Mucosa of descending colon (tissue), 3 donors: ENCODE measurements at regions not wholly inside any gene's neighbourhood (a gene's known extent, or its start where the extent isn't known, plus 50 kb on each side); places are given as distances from the start of the nearest gene placed in this dataset.

Experiments used
- ATAC-seq: fragments of 200-7000 bp; cut with Tn5 transposase; one replicate; pipeline ENCODE4 v1.9.1; 2020; ENCODE audit warnings: mild to moderate bottlenecking, moderate library complexity
- DNase-seq, 3 donors: peaks; one replicate each; pipeline ENCODE4 v3.0.0-alpha.2; 2020
- H3K36me3 ChIP-seq: fragments of 200-600 bp; one replicate; pipeline ENCODE4 v1.8.0; 2021; ENCODE audit warnings: low read depth, mild to moderate bottlenecking
- H3K4me1 ChIP-seq: fragments of 200-600 bp; one replicate; pipeline ENCODE4 v1.8.0; 2021; ENCODE audit warnings: low read depth, mild to moderate bottlenecking
- H3K4me3 ChIP-seq: fragments of 200-600 bp; one replicate; pipeline ENCODE4 v1.8.0; 2021; ENCODE audit warnings: mild to moderate bottlenecking
- H3K9me3 ChIP-seq: fragments of 200-600 bp; one replicate; pipeline ENCODE4 v1.8.0; 2021; ENCODE audit warnings: mild to moderate bottlenecking
- CTCF ChIP-seq: fragments of 200-600 bp; IDR thresholded peaks from one replicate; pipeline ENCODE4 v1.8.0; 2022; ENCODE audit warnings: antibody characterized with exemption, mild to moderate bottlenecking
- intact Hi-C, 2 donors: fragments of 100-400 bp; cut with DNase I in 1 of 2; cut with micrococcal nuclease in 1 of 2; formaldehyde crosslinking; loops; one replicate each; pipeline versions ENCODE4 v1.11.0 to v1.11.1; 2022; cut with DNase I, micrococcal nuclease
- donor health status: DM: no; HTN: no; CAD: no; lungs with moderate emphysema.
- donor health status: DM: no; HTN: no; CAD: no.
- donor health status: DM: no; HTN: yes; CAD: no.

GRCh38 chr11:134901955-134902918 is 490.2 kb upstream of the B3GAT1 start:
- ATAC-seq (no peak), DNase-seq (no peak)
- no peaks in the 10 kb centered on the region for H3K4me1 ChIP-seq
- no peaks in the 10 kb centered on the region for H3K9me3 ChIP-seq
- intact Hi-C loops, result no loop called here
- H3K36me3 ChIP-seq, result no peaks in the 10 kb centered on the region
- H3K4me3 ChIP-seq, result no peak overlapping the region
- TF ChIP-seq CTCF, result no peak

GRCh38 chr11:134901542-134901941 is 489.5 kb upstream of the B3GAT1 start:
- Histone ChIP-seq H3K4me1 (no peaks in the 10 kb centered on the region), H3K36me3 (no peaks in the 10 kb centered on the region), H3K9me3 (no peaks in the 10 kb centered on the region), H3K4me3 (no peak overlapping the region)
- DNase-seq (no peak), ATAC-seq (no peak)
- TF ChIP-seq CTCF, result no peak
- intact Hi-C loops, result no loop called here

- ATAC-seq, result no peak
- DNase-seq, result no peak
- no peak for TF ChIP-seq CTCF
- Histone ChIP-seq H3K4me3 (no peak overlapping the region), H3K36me3 (no peaks in the 10 kb centered on the region), H3K4me1 (no peaks in the 10 kb centered on the region), H3K9me3 (no peaks in the 10 kb centered on the region)
- intact Hi-C loops, result no loop called here
Observed at GRCh38 chr11:134893810-134894685, 482.0 kb upstream of the B3GAT1 start.

- ATAC-seq (no peak), DNase-seq (no peak)
- Histone ChIP-seq H3K4me3 (no peak overlapping the region), H3K4me1 (no peaks in the 10 kb centered on the region), H3K9me3 (no peaks in the 10 kb centered on the region), H3K36me3 (no peaks in the 10 kb centered on the region)
- intact Hi-C loops, result no loop called here
- no peak for TF ChIP-seq CTCF
Observed at GRCh38 chr11:134890446-134890845, 478.4 kb upstream of the B3GAT1 start.

- no peaks in the 10 kb centered on the region for H3K4me1 ChIP-seq
- H3K4me3 ChIP-seq, result no peak overlapping the region
- TF ChIP-seq CTCF, result no peak
- no peaks in the 10 kb centered on the region for H3K36me3 ChIP-seq
- no peak for ATAC-seq
- no peak for DNase-seq
- intact Hi-C loops, result no loop called here
- no peaks in the 10 kb centered on the region for H3K9me3 ChIP-seq
Observed at GRCh38 chr11:134889832-134890231, 477.8 kb upstream of the B3GAT1 start.
